HEK293T (cell line): ENCODE measurements at regions not wholly inside any gene's neighbourhood (a gene's known extent, or its start where the extent isn't known, plus 50 kb on each side); places are given as distances from the start of the nearest gene placed in this dataset.

Source experiments
- ARNT ChIP-seq: fragments of 450-650 bp; IDR thresholded peaks from 2 replicates; pipeline ENCODE4 v1.6.1; 2017; ENCODE audit warnings: mild to moderate bottlenecking
- BHLHE40 ChIP-seq: fragments of 450-650 bp; IDR thresholded peaks from 2 replicates; pipeline ENCODE4 v1.6.1; 2016; ENCODE audit warnings: mild to moderate bottlenecking, moderate library complexity, borderline replicate concordance
- CTBP1 ChIP-seq: fragments of 450-650 bp; IDR thresholded peaks from 2 replicates; pipeline ENCODE4 v1.6.1; 2016; ENCODE audit warnings: borderline replicate concordance
- ELF4 ChIP-seq: fragments of 450-650 bp; IDR thresholded peaks from 2 replicates; pipeline ENCODE4 v1.6.1; 2017; ENCODE audit warnings: antibody characterized with exemption
- FOXA1 ChIP-seq: fragments of 450-650 bp; IDR thresholded peaks from 2 replicates; pipeline ENCODE4 v1.6.1; 2016; ENCODE audit warnings: mild to moderate bottlenecking
- FOXM1 ChIP-seq: fragments of 450-650 bp; IDR thresholded peaks from 2 replicates; pipeline ENCODE4 v1.6.1; 2017; ENCODE audit warnings: mild to moderate bottlenecking, borderline replicate concordance
- SP1 ChIP-seq: fragments of 450-650 bp; IDR thresholded peaks from 2 replicates; pipeline ENCODE4 v1.6.1; 2017
- TF ChIP-seq, protein P1 (sequence below): fragments of 450-650 bp; IDR thresholded peaks from 2 replicates; pipeline ENCODE4 v1.6.1; 2016

DNA sequence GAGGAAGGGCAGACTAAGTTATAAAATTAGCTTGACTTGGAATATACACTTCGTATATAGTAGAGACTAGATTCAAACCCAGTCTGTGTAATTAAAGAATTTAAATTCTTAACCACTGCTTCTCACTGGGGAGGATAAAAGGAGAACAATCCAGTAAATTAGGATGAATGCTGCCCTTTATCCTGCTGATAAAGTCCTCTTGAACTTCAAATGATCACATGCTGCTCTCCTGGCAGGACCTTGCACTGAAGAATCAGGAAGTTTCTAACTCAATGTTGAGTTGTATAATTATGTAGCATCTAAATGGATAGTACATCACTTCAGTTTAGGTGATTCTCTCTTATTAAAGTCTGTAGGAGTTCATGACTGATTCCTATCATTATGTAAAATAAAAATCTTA lies 1179.7 kb downstream of the DSC3 start:
- no peak for TF ChIP-seq FOXM1
- no peak for TF ChIP-seq BHLHE40
- TF ChIP-seq SP1 = no peak
- TF ChIP-seq CTBP1 = no peak
- TF ChIP-seq, protein P1, sequence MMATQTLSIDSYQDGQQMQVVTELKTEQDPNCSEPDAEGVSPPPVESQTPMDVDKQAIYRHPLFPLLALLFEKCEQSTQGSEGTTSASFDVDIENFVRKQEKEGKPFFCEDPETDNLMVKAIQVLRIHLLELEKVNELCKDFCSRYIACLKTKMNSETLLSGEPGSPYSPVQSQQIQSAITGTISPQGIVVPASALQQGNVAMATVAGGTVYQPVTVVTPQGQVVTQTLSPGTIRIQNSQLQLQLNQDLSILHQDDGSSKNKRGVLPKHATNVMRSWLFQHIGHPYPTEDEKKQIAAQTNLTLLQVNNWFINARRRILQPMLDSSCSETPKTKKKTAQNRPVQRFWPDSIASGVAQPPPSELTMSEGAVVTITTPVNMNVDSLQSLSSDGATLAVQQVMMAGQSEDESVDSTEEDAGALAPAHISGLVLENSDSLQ = no peak
- no peak for TF ChIP-seq ARNT
- no peak for TF ChIP-seq ELF4
- no peak for TF ChIP-seq FOXA1
